GM23248 (cell line): ENCODE measurements at regions not wholly inside any gene's neighbourhood (a gene's known extent, or its start where the extent isn't known, plus 50 kb on each side); places are given as distances from the start of the nearest gene placed in this dataset.

ENCODE experiments used
- EZH2 ChIP-seq: fragments of 200-600 bp; sonication (generic); IDR thresholded peaks from 2 replicates; pipeline ENCODE4 v1.6.1; 2018; ENCODE audit warnings: antibody characterized with exemption, mild to moderate bottlenecking; ENCODE audit not compliant: insufficient read depth, poor library complexity, severe bottlenecking
- EZH2phosphoT487 ChIP-seq: fragments of 200-600 bp; sonication (generic); IDR thresholded peaks from 2 replicates; pipeline ENCODE4 v1.6.1; 2018; ENCODE audit warnings: antibody characterized with exemption, moderate library complexity, mild to moderate bottlenecking, low read depth; ENCODE audit not compliant: insufficient read depth

GRCh38 chr4:119977076-119977940, 89.3 kb downstream of the MAD2L1 start:
- TF ChIP-seq EZH2phosphoT487 (no peak), EZH2 (no peak)
